Neural cell (in vitro differentiated cells): ENCODE measurements at regions not wholly inside any gene's neighbourhood (a gene's known extent, or its start where the extent isn't known, plus 50 kb on each side); places are given as distances from the start of the nearest gene placed in this dataset.

Experiments
- CTCF ChIP-seq: fragments of 450-650 bp; IDR thresholded peaks from 2 replicates; pipeline ENCODE4 v1.5.1; 2014; ENCODE audit warnings: antibody characterized with exemption, mild to moderate bottlenecking, moderate library complexity; ENCODE audit not compliant: poor library complexity, severe bottlenecking
- EP300 ChIP-seq: fragments of 450-650 bp; conservative IDR thresholded peaks from 2 replicates; pipeline ENCODE4 v1.6.1; 2014; ENCODE audit warnings: antibody characterized with exemption, mild to moderate bottlenecking, moderate library complexity; ENCODE audit not compliant: poor library complexity, severe bottlenecking
- POLR2AphosphoS5 ChIP-seq: IDR thresholded peaks from 2 replicates; pipeline ENCODE4 v1.6.1; 2012
- RAD21 ChIP-seq: fragments of 450-650 bp; conservative IDR thresholded peaks from 2 replicates; pipeline ENCODE4 v1.6.1; 2014; ENCODE audit warnings: antibody characterized with exemption, mild to moderate bottlenecking, moderate library complexity
- SMC3 ChIP-seq: fragments of 450-650 bp; conservative IDR thresholded peaks from 2 replicates; pipeline ENCODE4 v1.6.1; 2014; ENCODE audit warnings: antibody characterized with exemption, mild to moderate bottlenecking, moderate library complexity; ENCODE audit not compliant: poor library complexity
- TAF1 ChIP-seq: IDR thresholded peaks from 2 replicates; pipeline ENCODE4 v1.6.1; 2012; ENCODE audit warnings: low read depth
- TF ChIP-seq, protein P1 (sequence below): IDR thresholded peaks from 2 replicates; pipeline ENCODE4 v1.6.1; 2012; ENCODE audit warnings: borderline replicate concordance

DNA sequence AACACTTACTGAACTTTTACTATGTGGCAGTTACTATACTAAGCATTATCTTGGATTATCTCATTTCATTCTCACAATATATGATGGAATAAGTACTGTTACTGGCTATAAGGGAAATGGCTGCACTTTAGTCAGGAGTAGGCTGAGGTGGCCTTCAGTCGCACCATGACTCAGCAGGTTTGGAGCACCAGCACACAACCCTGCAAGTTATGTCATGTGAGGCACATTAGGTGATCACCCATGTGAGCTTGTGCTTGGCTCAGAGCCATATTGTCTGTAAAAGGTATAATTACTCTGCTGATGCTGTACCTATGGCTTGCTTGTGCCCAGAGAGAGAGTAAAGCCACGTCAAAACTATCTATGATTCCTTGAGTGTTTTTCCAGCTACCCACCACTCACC lies 54.1 kb upstream of the TIPARP start:
- TF ChIP-seq CTCF (no peak), TAF1 (no peak), RAD21 (no peak), POLR2AphosphoS5 (no peak), SMC3 (no peak), EP300 (no peak)
- TF ChIP-seq, protein P1, sequence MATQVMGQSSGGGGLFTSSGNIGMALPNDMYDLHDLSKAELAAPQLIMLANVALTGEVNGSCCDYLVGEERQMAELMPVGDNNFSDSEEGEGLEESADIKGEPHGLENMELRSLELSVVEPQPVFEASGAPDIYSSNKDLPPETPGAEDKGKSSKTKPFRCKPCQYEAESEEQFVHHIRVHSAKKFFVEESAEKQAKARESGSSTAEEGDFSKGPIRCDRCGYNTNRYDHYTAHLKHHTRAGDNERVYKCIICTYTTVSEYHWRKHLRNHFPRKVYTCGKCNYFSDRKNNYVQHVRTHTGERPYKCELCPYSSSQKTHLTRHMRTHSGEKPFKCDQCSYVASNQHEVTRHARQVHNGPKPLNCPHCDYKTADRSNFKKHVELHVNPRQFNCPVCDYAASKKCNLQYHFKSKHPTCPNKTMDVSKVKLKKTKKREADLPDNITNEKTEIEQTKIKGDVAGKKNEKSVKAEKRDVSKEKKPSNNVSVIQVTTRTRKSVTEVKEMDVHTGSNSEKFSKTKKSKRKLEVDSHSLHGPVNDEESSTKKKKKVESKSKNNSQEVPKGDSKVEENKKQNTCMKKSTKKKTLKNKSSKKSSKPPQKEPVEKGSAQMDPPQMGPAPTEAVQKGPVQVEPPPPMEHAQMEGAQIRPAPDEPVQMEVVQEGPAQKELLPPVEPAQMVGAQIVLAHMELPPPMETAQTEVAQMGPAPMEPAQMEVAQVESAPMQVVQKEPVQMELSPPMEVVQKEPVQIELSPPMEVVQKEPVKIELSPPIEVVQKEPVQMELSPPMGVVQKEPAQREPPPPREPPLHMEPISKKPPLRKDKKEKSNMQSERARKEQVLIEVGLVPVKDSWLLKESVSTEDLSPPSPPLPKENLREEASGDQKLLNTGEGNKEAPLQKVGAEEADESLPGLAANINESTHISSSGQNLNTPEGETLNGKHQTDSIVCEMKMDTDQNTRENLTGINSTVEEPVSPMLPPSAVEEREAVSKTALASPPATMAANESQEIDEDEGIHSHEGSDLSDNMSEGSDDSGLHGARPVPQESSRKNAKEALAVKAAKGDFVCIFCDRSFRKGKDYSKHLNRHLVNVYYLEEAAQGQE: no peak
